ENCODE measurements at regions not wholly inside any gene's neighbourhood (a gene's known extent, or its start where the extent isn't known, plus 50 kb on each side); places are given as distances from the start of the nearest gene placed in this dataset.

DNA sequence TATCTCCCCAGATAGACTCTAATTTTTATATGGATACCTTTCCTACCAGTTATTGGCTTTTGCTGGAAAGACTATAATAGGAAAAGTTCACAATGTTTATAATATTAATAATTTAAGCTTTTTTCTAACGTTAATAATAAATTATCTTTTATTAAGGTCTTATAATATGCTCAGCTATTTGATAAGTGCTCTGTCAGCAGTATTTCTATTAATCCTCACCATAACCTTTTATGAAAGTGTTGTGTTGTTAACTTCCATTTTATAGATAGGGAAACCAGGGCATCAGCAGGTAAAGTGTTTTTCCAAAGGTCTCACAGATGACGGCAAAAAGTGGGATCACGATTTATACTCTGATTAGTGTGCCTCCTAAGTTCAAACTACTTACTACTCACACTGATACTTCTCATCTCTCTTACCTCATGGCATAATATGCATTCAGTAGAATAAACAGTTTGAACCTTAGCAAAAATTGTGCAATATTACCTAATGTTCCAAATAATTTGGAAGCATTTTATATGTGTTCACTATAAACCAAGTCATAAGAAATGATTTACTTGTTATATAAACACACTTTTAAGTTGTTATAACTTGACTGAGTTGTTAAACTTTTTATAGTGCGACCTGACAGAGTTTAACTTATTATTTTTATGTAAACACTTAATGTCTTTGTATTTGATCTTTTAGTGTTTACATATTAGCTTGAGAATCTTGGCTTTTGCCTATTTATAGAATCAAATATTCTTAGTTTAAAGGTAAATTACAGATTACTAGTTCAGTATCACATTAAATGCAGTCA lies 274.9 kb upstream of the DCBLD2 start:
- no peak for ATAC-seq
- TF ChIP-seq ARNTL (CRISPR knock-in tag; IDR thresholded peaks at IDR 0.05; ENCODE audit: borderline replicate concordance, low read depth), result no peak
- no peak for TF ChIP-seq ZC3H10 (CRISPR knock-in tag; IDR thresholded peaks at IDR 0.05)
- TF ChIP-seq, protein P1, sequence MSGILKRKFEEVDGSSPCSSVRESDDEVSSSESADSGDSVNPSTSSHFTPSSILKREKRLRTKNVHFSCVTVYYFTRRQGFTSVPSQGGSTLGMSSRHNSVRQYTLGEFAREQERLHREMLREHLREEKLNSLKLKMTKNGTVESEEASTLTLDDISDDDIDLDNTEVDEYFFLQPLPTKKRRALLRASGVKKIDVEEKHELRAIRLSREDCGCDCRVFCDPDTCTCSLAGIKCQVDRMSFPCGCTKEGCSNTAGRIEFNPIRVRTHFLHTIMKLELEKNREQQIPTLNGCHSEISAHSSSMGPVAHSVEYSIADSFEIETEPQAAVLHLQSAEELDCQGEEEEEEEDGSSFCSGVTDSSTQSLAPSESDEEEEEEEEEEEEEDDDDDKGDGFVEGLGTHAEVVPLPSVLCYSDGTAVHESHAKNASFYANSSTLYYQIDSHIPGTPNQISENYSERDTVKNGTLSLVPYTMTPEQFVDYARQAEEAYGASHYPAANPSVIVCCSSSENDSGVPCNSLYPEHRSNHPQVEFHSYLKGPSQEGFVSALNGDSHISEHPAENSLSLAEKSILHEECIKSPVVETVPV (CRISPR knock-in tag; IDR thresholded peaks at IDR 0.05), result no peak
- TF ChIP-seq, protein P2, sequence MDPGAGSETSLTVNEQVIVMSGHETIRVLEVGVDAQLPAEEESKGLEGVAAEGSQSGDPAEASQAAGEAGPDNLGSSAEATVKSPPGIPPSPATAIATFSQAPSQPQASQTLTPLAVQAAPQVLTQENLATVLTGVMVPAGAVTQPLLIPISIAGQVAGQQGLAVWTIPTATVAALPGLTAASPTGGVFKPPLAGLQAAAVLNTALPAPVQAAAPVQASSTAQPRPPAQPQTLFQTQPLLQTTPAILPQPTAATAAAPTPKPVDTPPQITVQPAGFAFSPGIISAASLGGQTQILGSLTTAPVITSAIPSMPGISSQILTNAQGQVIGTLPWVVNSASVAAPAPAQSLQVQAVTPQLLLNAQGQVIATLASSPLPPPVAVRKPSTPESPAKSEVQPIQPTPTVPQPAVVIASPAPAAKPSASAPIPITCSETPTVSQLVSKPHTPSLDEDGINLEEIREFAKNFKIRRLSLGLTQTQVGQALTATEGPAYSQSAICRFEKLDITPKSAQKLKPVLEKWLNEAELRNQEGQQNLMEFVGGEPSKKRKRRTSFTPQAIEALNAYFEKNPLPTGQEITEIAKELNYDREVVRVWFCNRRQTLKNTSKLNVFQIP (CRISPR knock-in tag; IDR thresholded peaks at IDR 0.05; ENCODE audit: borderline replicate concordance, low read depth), result no peak
- TF ChIP-seq, protein P3, sequence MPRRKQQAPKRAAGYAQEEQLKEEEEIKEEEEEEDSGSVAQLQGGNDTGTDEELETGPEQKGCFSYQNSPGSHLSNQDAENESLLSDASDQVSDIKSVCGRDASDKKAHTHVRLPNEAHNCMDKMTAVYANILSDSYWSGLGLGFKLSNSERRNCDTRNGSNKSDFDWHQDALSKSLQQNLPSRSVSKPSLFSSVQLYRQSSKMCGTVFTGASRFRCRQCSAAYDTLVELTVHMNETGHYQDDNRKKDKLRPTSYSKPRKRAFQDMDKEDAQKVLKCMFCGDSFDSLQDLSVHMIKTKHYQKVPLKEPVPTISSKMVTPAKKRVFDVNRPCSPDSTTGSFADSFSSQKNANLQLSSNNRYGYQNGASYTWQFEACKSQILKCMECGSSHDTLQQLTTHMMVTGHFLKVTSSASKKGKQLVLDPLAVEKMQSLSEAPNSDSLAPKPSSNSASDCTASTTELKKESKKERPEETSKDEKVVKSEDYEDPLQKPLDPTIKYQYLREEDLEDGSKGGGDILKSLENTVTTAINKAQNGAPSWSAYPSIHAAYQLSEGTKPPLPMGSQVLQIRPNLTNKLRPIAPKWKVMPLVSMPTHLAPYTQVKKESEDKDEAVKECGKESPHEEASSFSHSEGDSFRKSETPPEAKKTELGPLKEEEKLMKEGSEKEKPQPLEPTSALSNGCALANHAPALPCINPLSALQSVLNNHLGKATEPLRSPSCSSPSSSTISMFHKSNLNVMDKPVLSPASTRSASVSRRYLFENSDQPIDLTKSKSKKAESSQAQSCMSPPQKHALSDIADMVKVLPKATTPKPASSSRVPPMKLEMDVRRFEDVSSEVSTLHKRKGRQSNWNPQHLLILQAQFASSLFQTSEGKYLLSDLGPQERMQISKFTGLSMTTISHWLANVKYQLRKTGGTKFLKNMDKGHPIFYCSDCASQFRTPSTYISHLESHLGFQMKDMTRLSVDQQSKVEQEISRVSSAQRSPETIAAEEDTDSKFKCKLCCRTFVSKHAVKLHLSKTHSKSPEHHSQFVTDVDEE (CRISPR knock-in tag; IDR thresholded peaks at IDR 0.05), result no peak
- TF ChIP-seq ZNF70 (CRISPR knock-in tag; IDR thresholded peaks at IDR 0.05), result no peak
- TF ChIP-seq, protein P4, sequence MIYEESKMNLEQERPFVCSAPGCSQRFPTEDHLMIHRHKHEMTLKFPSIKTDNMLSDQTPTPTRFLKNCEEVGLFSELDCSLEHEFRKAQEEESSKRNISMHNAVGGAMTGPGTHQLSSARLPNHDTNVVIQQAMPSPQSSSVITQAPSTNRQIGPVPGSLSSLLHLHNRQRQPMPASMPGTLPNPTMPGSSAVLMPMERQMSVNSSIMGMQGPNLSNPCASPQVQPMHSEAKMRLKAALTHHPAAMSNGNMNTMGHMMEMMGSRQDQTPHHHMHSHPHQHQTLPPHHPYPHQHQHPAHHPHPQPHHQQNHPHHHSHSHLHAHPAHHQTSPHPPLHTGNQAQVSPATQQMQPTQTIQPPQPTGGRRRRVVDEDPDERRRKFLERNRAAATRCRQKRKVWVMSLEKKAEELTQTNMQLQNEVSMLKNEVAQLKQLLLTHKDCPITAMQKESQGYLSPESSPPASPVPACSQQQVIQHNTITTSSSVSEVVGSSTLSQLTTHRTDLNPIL (CRISPR knock-in tag; IDR thresholded peaks at IDR 0.05; ENCODE audit: low read depth), result no peak
- TF ChIP-seq PPARA (CRISPR knock-in tag; IDR thresholded peaks at IDR 0.05; ENCODE audit: borderline replicate concordance), result no peak
- TF ChIP-seq, protein P5, sequence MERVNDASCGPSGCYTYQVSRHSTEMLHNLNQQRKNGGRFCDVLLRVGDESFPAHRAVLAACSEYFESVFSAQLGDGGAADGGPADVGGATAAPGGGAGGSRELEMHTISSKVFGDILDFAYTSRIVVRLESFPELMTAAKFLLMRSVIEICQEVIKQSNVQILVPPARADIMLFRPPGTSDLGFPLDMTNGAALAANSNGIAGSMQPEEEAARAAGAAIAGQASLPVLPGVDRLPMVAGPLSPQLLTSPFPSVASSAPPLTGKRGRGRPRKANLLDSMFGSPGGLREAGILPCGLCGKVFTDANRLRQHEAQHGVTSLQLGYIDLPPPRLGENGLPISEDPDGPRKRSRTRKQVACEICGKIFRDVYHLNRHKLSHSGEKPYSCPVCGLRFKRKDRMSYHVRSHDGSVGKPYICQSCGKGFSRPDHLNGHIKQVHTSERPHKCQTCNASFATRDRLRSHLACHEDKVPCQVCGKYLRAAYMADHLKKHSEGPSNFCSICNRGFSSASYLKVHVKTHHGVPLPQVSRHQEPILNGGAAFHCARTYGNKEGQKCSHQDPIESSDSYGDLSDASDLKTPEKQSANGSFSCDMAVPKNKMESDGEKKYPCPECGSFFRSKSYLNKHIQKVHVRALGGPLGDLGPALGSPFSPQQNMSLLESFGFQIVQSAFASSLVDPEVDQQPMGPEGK (CRISPR knock-in tag; IDR thresholded peaks at IDR 0.05; ENCODE audit: borderline replicate concordance), result no peak
- no peak for TF ChIP-seq TOX (CRISPR knock-in tag; IDR thresholded peaks at IDR 0.05; ENCODE audit: borderline replicate concordance)
- TF ChIP-seq SNAI2 (CRISPR knock-in tag; IDR thresholded peaks at IDR 0.05), result no peak
- TF ChIP-seq ZNF8 (CRISPR knock-in tag; IDR thresholded peaks at IDR 0.05), result no peak
- no peak for TF ChIP-seq ZFP30 (CRISPR knock-in tag; IDR thresholded peaks at IDR 0.05)
- TF ChIP-seq TCF4 (CRISPR knock-in tag; IDR thresholded peaks at IDR 0.05; ENCODE audit: borderline replicate concordance), result no peak

DNA sequence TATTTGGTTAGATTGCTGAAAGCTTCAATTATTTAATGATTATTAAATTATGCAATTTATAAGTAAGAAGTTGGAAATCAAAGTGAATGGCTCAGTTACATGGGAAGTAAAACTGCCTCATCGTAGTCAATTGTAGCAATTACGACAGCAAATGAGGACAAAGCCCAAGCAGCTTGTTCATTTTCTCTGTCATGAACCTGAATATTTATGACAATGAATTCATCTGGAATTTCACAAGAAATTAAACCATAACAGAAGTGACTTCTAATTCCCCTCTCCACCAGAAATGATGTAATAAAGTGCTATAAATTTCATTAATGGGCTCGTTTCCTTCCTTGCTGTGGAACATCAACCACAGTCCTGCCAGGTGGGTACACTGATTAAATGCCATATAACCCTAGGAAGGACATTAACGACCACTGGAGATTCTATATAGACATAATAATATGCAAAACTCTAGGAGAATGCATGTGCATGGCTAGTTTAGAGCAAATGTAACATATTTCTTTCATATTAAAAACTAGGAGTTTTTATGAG lies 273.8 kb upstream of the DCBLD2 start:
- no peak for ATAC-seq
- TF ChIP-seq GLIS3 (CRISPR knock-in tag; IDR thresholded peaks at IDR 0.05) (no peak), ESRRG (CRISPR knock-in tag; IDR thresholded peaks at IDR 0.05) (no peak), ZFP3 (CRISPR knock-in tag; IDR thresholded peaks at IDR 0.05) (no peak)

DNA sequence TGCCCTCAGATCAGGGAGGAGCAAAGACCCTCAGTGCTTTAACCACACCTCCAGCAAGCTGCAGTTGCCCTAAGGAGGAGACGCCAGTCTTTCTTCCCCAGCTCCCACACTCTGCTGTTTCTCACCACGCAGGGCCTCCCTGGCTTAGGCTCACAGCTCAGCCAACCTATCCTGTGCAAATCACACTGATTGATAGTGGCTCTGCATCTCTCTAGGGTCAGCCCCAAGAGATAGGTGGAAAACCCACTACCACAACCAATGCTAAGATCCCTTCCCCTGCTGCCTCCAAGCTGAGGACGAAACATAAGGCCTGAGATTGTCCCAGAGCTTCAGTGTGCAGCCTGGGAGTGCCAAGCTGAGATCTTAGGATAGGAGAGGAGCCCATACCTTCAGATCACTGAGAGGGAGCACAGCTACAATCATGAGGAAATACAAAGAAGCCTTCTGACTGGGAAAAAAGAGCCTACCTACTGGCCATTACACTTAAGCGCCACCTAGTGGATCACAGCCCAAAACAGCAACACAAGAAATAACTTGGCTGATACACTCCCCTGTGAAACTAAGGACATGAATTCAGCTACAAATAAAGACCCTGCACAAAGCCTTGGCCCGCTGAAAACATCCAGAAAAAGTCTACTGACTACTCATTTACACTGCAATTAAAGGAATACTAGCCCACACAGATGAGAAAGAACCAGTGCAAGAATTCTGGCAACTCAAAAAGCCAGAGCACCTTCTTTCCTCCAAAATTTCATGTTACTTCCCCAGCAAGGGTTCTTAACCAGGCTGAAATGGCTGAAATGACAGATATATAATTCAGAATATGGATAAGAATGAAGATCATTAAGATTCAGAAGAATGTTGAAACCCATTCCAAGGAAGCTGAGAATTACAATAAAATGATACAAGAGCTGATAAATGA lies 271.5 kb upstream of the DCBLD2 start:
- ATAC-seq, result peak; percentile 90
- TF ChIP-seq CSDC2 (CRISPR knock-in tag; IDR thresholded peaks at IDR 0.05) (no peak), PPARA (CRISPR knock-in tag; IDR thresholded peaks at IDR 0.05; ENCODE audit: borderline replicate concordance) (no peak), ZNF565 (CRISPR knock-in tag; conservative IDR thresholded peaks at IDR 0.05; ENCODE audit: low read depth) (no peak), TCF4 (CRISPR knock-in tag; IDR thresholded peaks at IDR 0.05; ENCODE audit: borderline replicate concordance) (no peak), BACH2 (CRISPR knock-in tag; IDR thresholded peaks at IDR 0.05; ENCODE audit: borderline replicate concordance) (no peak), ZC3H10 (CRISPR knock-in tag; IDR thresholded peaks at IDR 0.05) (no peak), ZNF8 (CRISPR knock-in tag; IDR thresholded peaks at IDR 0.05) (no peak), ARNTL (CRISPR knock-in tag; IDR thresholded peaks at IDR 0.05; ENCODE audit: borderline replicate concordance, low read depth) (no peak), ZFP3 (CRISPR knock-in tag; IDR thresholded peaks at IDR 0.05) (no peak), GLIS3 (CRISPR knock-in tag; IDR thresholded peaks at IDR 0.05) (no peak), ESRRG (CRISPR knock-in tag; IDR thresholded peaks at IDR 0.05) (no peak), ZFP30 (CRISPR knock-in tag; IDR thresholded peaks at IDR 0.05) (no peak)
- TF ChIP-seq, protein P5 (CRISPR knock-in tag; IDR thresholded peaks at IDR 0.05; ENCODE audit: borderline replicate concordance), result no peak
- TF ChIP-seq, protein P4 (CRISPR knock-in tag; IDR thresholded peaks at IDR 0.05; ENCODE audit: low read depth), result no peak

Measured in SK-N-SH treated with all-trans-retinoic acid at 6 μM for 48 hours (cell line).